ENCODE measurements at regions not wholly inside any gene's neighbourhood (a gene's known extent, or its start where the extent isn't known, plus 50 kb on each side); places are given as distances from the start of the nearest gene placed in this dataset.
A peak's percentile ranks its signal among the peaks of the same experiment; 100 is the strongest.
"Not testable (repeated sequence)": the region's sequence is repeated elsewhere in the genome, so short reads cannot be mapped to it uniquely, and the experiment has no call there.

- not testable (repeated sequence) for DNase-seq
Observed at GRCh38 chr10:11403646-11404045, 207.8 kb downstream of the USP6NL start.

- peak; percentile 79 for DNase-seq
Observed at GRCh38 chr10:11403116-11403515, 208.3 kb downstream of the USP6NL start.

GRCh38 chr10:11402392-11402791, 209.1 kb downstream of the USP6NL start:
- DNase-seq = no peak

- peak; percentile 21 for DNase-seq
Observed at GRCh38 chr10:11401264-11402235, 209.9 kb downstream of the USP6NL start.

GRCh38 chr10:11397980-11398580, 213.4 kb downstream of the USP6NL start:
- no peak for DNase-seq

GRCh38 chr10:11397077-11397965, 214.1 kb downstream of the USP6NL start:
- DNase-seq = no peak

- no peak for DNase-seq
Observed at GRCh38 chr10:11396311-11396955, 215.0 kb downstream of the USP6NL start.

GRCh38 chr10:11395581-11396310, 215.7 kb downstream of the USP6NL start:
- no peak for DNase-seq

GRCh38 chr10:11395161-11395560, 216.3 kb downstream of the USP6NL start:
- DNase-seq = no peak

- DNase-seq = no peak
Observed at GRCh38 chr10:11393858-11394257, 217.6 kb downstream of the USP6NL start.

GRCh38 chr10:11392776-11393175, 218.7 kb downstream of the USP6NL start:
- no peak for DNase-seq

- DNase-seq = no peak
Observed at GRCh38 chr10:11388996-11389395, 222.5 kb downstream of the USP6NL start.

- no peak for DNase-seq
Observed at GRCh38 chr10:11387551-11388222, 223.8 kb downstream of the USP6NL start.

- no peak for DNase-seq
Observed at GRCh38 chr10:11387044-11387443, 224.4 kb downstream of the USP6NL start.
